SKM-1 treated with dmso at 0.1 percent for 144 hours (cell line): ENCODE measurements at regions not wholly inside any gene's neighbourhood (a gene's known extent, or its start where the extent isn't known, plus 50 kb on each side); places are given as distances from the start of the nearest gene placed in this dataset.

ENCODE experiments used
- DNase-seq: peaks from one replicate; lab custom pipeline; 2025; ENCODE audit not compliant: unreplicated experiment; lab: John Stamatoyannopoulos, UW

- no peak for DNase-seq
Observed at GRCh38 chr5:4662756-4663155, 477.4 kb upstream of the ADAMTS16 start.

GRCh38 chr5:4665911-4666310 lies 474.2 kb upstream of the ADAMTS16 start:
- no peak for DNase-seq

- no peak for DNase-seq
Observed at GRCh38 chr5:4674166-4674565, 466.0 kb upstream of the ADAMTS16 start.

GRCh38 chr5:4676934-4677333 lies 463.2 kb upstream of the ADAMTS16 start:
- no peak for DNase-seq

- DNase-seq, result no peak
Observed at GRCh38 chr5:4684946-4685345, 455.2 kb upstream of the ADAMTS16 start.

GRCh38 chr5:4698596-4698995 lies 441.5 kb upstream of the ADAMTS16 start:
- no peak for DNase-seq

- no peak for DNase-seq
Observed at GRCh38 chr5:4699592-4699991, 440.5 kb upstream of the ADAMTS16 start.

- DNase-seq, result no peak
Observed at GRCh38 chr5:4700069-4700468, 440.1 kb upstream of the ADAMTS16 start.

- DNase-seq, result no peak
Observed at GRCh38 chr5:4700871-4701270, 439.3 kb upstream of the ADAMTS16 start.

- DNase-seq, result no peak
Observed at GRCh38 chr5:4703931-4704458, 436.1 kb upstream of the ADAMTS16 start.

GRCh38 chr5:4704951-4705350 lies 435.2 kb upstream of the ADAMTS16 start:
- DNase-seq, result no peak

- no peak for DNase-seq
Observed at GRCh38 chr5:4716781-4717180, 423.3 kb upstream of the ADAMTS16 start.

- no peak for DNase-seq
Observed at GRCh38 chr5:4717446-4717845, 422.7 kb upstream of the ADAMTS16 start.

GRCh38 chr5:4720831-4721230 lies 419.3 kb upstream of the ADAMTS16 start:
- no peak for DNase-seq

- DNase-seq, result no peak
Observed at GRCh38 chr5:4722886-4723285, 417.2 kb upstream of the ADAMTS16 start.

GRCh38 chr5:4725594-4725993 lies 414.5 kb upstream of the ADAMTS16 start:
- DNase-seq, result no peak

- no peak for DNase-seq
Observed at GRCh38 chr5:4730279-4730678, 409.9 kb upstream of the ADAMTS16 start.

- DNase-seq, result no peak
Observed at GRCh38 chr5:4734348-4734747, 405.8 kb upstream of the ADAMTS16 start.

GRCh38 chr5:4735261-4735660 lies 404.9 kb upstream of the ADAMTS16 start:
- DNase-seq, result no peak

GRCh38 chr5:4737868-4738267 lies 402.3 kb upstream of the ADAMTS16 start:
- no peak for DNase-seq

GRCh38 chr5:4738298-4738697 lies 401.8 kb upstream of the ADAMTS16 start:
- DNase-seq, result no peak

GRCh38 chr5:4740156-4740555 lies 400.0 kb upstream of the ADAMTS16 start:
- no peak for DNase-seq

GRCh38 chr5:4758550-4758949 lies 381.6 kb upstream of the ADAMTS16 start:
- DNase-seq, result no peak

GRCh38 chr5:4758996-4759395 lies 381.1 kb upstream of the ADAMTS16 start:
- no peak for DNase-seq
